Astrocyte (in vitro differentiated cells and primary cell): ENCODE measurements at regions not wholly inside any gene's neighbourhood (a gene's known extent, or its start where the extent isn't known, plus 50 kb on each side); places are given as distances from the start of the nearest gene placed in this dataset.

ENCODE experiments used
- EZH2 ChIP-seq: IDR thresholded peaks from 2 replicates; pipeline ENCODE4 v1.6.1; 2012; ENCODE audit warnings: mild to moderate bottlenecking, low read length, inconsistent platforms; ENCODE audit not compliant: insufficient read depth
- TF ChIP-seq, protein P1 (sequence below): IDR thresholded peaks from 2 replicates; pipeline ENCODE4 v1.5.1; 2011; ENCODE audit warnings: low read depth, mild to moderate bottlenecking, inconsistent platforms, low read length, moderate library complexity; ENCODE audit not compliant: insufficient read depth

- TF ChIP-seq EZH2 = no peak
- TF ChIP-seq, protein P1, sequence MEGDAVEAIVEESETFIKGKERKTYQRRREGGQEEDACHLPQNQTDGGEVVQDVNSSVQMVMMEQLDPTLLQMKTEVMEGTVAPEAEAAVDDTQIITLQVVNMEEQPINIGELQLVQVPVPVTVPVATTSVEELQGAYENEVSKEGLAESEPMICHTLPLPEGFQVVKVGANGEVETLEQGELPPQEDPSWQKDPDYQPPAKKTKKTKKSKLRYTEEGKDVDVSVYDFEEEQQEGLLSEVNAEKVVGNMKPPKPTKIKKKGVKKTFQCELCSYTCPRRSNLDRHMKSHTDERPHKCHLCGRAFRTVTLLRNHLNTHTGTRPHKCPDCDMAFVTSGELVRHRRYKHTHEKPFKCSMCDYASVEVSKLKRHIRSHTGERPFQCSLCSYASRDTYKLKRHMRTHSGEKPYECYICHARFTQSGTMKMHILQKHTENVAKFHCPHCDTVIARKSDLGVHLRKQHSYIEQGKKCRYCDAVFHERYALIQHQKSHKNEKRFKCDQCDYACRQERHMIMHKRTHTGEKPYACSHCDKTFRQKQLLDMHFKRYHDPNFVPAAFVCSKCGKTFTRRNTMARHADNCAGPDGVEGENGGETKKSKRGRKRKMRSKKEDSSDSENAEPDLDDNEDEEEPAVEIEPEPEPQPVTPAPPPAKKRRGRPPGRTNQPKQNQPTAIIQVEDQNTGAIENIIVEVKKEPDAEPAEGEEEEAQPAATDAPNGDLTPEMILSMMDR = no peak
Observed at GRCh38 chr7:124208642-124209041, 175.8 kb upstream of the TMEM229A start.
